Neural progenitor cell (in vitro differentiated cells): ENCODE measurements at regions not wholly inside any gene's neighbourhood (a gene's known extent, or its start where the extent isn't known, plus 50 kb on each side); places are given as distances from the start of the nearest gene placed in this dataset.

Experiments used
- EZH2 ChIP-seq: fragments of 200-600 bp; sonication (generic); IDR thresholded peaks from 2 replicates; pipeline ENCODE4 v1.6.1; 2017; ENCODE audit warnings: antibody characterized with exemption, mild to moderate bottlenecking, moderate library complexity
- EZH2phosphoT487 ChIP-seq: fragments of 200-600 bp; sonication (generic); IDR thresholded peaks from 2 replicates; pipeline ENCODE4 v1.6.1; 2017; ENCODE audit warnings: antibody characterized with exemption
- TF ChIP-seq, protein P1 (sequence below): fragments of 200-600 bp; sonication (generic); IDR thresholded peaks from 2 replicates; pipeline ENCODE4 v1.5.1; 2017; ENCODE audit warnings: antibody characterized with exemption, mild to moderate bottlenecking

DNA sequence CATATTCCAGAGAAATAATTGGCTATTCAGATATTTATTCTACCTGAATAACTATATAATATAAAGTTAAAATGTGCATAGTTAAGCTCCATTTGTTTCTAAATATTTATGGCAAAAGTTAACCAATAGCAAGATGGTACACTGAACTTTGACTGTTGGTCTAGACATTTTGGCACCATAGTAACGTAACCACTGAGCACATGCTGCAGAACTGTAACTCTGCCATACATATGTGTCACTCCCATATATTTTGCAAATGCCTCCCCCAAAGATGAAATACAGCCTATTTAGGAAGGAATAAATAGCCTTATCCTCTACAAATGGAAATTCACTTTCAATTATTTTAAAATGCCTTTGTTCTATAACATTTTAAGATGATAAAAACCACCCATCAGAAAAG is 424.9 kb downstream of the CENPC start:
- TF ChIP-seq EZH2 (no peak), EZH2phosphoT487 (no peak)
- TF ChIP-seq, protein P1, sequence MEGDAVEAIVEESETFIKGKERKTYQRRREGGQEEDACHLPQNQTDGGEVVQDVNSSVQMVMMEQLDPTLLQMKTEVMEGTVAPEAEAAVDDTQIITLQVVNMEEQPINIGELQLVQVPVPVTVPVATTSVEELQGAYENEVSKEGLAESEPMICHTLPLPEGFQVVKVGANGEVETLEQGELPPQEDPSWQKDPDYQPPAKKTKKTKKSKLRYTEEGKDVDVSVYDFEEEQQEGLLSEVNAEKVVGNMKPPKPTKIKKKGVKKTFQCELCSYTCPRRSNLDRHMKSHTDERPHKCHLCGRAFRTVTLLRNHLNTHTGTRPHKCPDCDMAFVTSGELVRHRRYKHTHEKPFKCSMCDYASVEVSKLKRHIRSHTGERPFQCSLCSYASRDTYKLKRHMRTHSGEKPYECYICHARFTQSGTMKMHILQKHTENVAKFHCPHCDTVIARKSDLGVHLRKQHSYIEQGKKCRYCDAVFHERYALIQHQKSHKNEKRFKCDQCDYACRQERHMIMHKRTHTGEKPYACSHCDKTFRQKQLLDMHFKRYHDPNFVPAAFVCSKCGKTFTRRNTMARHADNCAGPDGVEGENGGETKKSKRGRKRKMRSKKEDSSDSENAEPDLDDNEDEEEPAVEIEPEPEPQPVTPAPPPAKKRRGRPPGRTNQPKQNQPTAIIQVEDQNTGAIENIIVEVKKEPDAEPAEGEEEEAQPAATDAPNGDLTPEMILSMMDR: no peak
